UCSD-AML1 (cell line): ENCODE measurements at regions not wholly inside any gene's neighbourhood (a gene's known extent, or its start where the extent isn't known, plus 50 kb on each side); places are given as distances from the start of the nearest gene placed in this dataset.
"Not testable (repeated sequence)": the region's sequence is repeated elsewhere in the genome, so short reads cannot be mapped to it uniquely, and the experiment has no call there.

Experiments
- DNase-seq: peaks from one replicate; lab custom pipeline; 2025; ENCODE audit not compliant: unreplicated experiment; lab: John Stamatoyannopoulos, UW

DNA sequence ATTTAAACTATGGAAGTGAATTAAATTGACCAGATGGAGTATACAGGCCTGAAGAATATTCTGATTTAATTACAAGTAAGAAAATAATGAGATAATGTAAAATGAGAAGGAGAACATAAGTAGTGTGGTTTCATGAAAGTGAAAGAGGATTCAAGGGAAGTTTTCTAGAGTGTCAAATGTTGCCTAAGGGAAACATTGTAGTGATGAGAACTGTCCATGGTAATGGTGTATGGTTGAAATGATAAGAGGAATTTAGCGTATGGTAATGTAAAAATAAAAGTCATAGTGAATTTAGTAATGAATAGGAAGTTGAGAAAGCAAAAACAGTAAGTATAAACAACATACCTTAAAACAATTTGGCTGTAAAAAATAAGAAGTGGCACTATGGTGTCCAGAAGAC, 1954.6 kb upstream of the FLRT2 start:
- no peak for DNase-seq

DNA sequence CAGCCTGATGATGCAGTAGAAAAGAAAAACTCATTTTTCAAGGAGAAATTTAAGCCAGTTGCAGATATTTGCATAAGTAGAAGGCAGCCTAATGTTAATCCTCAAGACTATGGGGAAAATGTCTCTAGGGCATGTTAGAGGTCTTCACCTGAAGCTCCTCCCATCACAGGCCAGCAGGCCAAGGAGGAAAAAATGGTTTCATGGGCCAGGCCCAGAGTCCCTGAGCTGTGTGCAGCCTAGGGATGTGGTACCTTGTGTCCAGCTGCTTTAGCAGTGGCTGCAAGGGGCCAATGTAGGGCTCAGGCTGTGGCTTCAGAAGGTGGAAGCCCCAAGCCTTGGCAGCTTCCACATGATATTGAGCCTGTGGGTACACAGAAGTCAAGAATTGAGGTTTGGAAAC, 1946.7 kb upstream of the FLRT2 start:
- DNase-seq = no peak

DNA sequence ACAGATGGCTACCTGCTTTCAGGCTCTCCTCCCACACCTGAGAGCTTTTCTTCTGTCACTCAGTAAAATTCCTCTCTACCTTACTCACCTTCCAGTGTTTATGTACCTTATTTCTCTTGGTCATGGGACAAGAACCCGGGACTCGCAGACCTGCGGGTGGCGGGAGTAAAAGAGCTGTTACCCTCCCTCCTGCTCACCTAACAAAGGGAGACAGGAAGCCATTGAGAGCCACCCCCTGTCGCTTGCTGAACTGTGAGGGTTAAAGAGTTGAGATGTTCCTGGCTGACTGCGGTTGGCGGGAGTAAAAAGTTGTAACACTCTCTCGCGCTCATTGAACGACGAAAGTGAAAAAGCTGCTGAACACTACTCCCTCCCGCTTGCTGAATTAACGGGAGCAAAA, 1935.1 kb upstream of the FLRT2 start:
- DNase-seq = no peak

GRCh38 chr14:83607682-83608081, 1922.3 kb upstream of the FLRT2 start:
- DNase-seq = no peak

DNA sequence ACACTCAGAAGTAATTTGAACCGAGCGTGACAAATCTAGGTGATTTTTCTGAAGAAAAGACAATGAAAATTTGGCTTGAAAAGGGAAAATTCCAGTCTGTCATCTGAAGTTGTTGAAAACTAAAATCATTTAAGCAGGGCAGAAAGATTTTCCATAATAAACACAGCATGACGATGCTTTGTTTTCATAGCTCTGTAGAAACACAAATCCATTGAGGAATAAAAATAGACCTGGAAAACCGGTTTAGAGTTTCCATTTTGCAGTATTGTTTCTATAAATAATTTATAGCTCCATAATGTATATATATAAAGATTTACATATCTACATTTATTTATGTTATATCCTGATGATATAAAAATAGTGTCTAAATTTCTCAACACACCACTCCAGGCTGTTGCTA, 1918.5 kb upstream of the FLRT2 start:
- DNase-seq = no peak

GRCh38 chr14:83611906-83612390, 1918.0 kb upstream of the FLRT2 start:
- DNase-seq = no peak

- no peak for DNase-seq
Measured at GRCh38 chr14:83614956-83615355, 1915.0 kb upstream of the FLRT2 start.

DNA sequence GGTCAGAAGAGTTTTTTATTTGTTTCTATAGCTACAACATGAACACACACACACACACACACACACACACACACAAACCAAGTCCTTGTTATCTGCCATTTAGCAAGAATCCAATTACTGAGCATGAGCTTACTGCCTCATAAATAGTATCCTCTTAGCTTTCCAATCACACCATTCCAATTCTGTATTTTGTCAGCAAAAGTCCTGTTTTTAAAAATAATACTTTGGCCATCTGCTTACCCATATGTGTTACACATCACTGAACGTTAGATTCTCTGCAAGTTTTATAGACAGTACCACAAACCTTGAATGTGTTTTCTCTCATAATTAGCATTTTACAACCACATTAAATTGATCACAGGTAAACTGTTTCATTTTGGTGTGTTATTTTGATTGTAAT, 1905.4 kb upstream of the FLRT2 start:
- DNase-seq = no peak

DNA sequence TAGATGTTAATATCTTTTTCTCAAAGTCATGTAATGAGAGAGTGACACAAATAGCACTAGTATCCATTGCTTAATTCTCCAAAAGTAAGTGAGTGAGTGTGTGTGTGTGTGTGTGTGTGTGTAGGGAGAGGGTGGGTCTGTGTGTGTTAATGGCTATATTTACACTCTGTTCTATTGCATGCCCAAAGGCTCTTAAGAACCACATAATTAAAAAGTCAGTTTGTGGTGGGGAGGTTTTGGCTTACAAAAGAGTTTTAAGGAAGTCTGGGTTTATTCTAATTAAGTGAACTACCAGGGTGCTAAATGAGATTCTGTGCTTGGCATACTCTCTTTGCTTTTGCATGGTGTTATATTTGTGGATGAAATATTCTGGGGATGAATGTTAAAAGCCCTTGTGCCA, 1897.6 kb upstream of the FLRT2 start:
- DNase-seq = no peak

- no peak for DNase-seq
Measured at GRCh38 chr14:83638748-83639504, 1891.0 kb upstream of the FLRT2 start.

DNA sequence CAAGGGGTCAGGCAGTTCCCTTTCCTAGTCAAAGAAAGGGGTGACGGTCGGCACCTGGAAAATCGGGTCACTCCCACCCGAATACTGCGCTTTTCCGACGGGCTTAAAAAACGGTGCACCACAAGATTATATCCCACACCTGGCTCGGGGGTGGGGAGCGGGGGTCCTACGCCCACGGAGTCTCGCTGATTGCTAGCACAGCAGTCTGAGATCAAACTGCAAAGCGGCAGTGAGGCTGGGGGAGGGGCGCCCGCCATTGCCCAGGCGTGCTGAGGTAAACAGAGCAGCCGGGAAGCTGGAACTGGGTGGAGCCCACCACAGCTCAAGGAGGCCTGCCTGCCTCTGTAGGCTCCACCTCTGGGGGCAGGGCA, 1890.5 kb upstream of the FLRT2 start:
- DNase-seq = not testable (repeated sequence)

DNA sequence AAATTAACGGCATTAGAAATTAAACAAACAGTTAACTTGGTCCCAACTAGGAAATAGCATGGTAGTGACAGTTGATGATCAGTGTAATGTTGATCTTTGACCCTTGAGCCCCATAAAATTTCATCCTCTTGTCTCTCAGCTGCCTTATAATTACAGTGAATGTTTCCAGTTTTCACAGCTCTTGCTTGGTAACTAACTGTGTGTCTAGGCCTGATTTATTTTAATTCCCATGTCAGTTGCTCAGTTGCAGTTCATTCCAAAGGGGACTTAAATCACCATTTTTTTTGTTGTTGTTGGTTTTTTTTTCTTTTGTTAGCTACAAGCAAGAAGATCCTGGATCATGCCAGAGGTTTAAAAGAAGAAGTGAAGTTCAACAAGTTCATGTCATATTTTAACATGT, 1883.7 kb upstream of the FLRT2 start:
- DNase-seq = no peak

DNA sequence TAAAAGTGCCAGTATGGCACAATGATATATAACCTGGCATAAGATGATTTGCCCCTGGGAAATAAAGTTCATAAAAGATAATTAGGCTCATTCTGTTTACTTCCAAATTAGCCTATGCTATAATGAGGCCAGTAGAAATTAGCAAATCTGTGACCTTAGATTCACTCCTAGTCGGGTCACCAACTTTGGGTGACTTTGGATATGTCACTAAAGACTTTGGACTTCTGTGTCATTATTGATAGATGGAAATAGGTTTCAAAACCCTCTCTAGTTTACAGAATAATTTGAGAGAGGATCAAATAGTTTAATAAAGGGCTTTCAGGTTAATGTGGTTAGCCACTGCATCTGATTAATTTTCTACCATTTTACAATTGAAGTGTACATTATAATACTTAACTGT, 1869.3 kb upstream of the FLRT2 start:
- no peak for DNase-seq

- DNase-seq = no peak
Measured at GRCh38 chr14:83664389-83664788, 1865.6 kb upstream of the FLRT2 start.

DNA sequence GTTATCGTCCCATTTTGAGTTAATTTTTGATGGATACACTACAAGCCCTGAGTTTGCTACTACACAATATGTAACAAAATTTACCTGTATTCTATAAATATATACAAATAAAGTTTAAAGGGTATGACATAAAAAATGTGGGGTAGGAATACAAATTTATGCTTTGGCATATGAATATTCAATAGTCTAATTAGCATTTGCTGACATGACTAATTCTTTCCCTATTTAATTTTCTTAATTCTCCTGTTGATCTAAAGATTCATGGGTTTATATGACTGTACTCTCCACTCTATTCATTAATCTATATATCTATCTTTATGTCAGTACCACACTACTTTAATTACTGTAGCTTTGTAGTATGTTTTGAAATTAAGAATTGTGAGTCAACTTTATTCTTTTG, 1840.7 kb upstream of the FLRT2 start:
- DNase-seq = no peak

DNA sequence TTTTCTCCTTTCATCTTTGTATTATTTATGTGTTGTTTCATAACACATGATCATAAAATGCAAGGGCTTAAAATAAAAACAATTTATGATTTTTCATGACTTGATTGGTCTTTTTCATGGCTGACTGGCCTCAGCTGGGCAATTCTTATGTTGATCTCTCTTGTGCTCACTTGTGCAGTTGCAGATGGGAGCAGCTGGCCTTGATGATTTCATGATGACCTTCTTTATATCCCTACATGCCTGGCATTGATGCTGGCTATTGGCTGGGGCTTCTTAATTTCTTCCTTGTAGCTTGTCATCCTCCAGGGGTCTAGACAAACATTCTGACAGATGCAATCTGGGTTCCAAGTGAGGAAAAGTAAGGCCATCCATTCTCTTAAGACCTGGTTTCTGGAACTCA, 1832.8 kb upstream of the FLRT2 start:
- no peak for DNase-seq

- DNase-seq = no peak
Measured at GRCh38 chr14:83702619-83703018, 1827.3 kb upstream of the FLRT2 start.

- no peak for DNase-seq
Measured at GRCh38 chr14:83706231-83706954, 1823.6 kb upstream of the FLRT2 start.

DNA sequence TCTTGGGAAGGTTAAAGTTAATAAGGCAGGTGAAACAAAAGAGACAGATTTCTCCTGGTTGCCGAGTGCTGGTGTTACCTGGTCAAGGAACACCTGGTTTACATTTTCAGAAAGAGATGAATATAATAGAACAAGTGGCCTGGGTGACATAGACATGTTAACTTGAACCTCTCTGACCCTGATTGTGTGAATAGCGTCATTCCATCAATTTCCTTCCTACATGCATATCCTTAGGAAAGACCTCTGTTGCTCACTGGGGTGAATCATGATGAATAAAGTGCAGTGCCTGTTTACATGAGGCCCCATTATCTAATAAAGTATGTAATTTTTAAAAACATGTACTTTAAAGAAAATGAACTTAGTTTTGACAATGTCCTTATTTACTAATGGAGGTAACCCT, 1822.9 kb upstream of the FLRT2 start:
- no peak for DNase-seq

DNA sequence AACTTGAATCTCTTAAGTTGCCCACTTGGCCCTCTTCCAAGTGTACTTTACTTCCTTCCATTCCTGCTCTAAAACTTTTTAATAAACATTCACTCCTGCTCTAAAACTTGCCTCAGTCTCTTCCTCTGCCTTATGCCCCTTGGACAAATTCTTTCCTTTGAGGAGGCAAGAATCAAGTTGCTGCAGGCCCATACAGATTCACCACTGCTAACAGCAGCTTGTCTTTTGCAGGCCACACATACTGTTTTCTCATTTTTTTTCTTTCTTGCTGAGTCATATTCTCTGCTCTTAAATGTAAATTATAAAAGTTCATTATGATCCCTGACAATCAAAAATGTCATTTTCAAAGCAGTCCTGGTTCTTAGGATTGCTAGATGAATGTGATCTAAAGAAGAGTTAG, 1820.8 kb upstream of the FLRT2 start:
- DNase-seq = no peak

- DNase-seq = no peak
Measured at GRCh38 chr14:83711046-83711445, 1818.9 kb upstream of the FLRT2 start.

- DNase-seq = no peak
Measured at GRCh38 chr14:83712418-83713129, 1817.4 kb upstream of the FLRT2 start.
